ENCODE measurements at regions not wholly inside any gene's neighbourhood (a gene's known extent, or its start where the extent isn't known, plus 50 kb on each side); places are given as distances from the start of the nearest gene placed in this dataset.

- no peak for TF ChIP-seq CTCF (conservative IDR thresholded peaks at IDR 0.05 in 1 of 2, IDR thresholded peaks at IDR 0.05 in 1 of 2; ENCODE audit: low read depth in 1 of 2, low read length in 2 of 2)
- no peak for TF ChIP-seq EZH2 (IDR thresholded peaks at IDR 0.05; ENCODE audit: low read length, missing control alignments)
Measured at GRCh38 chr12:90166012-90166411, 457.4 kb upstream of the ATP2B1 start.
